Panc1 (cell line): ENCODE measurements at regions not wholly inside any gene's neighbourhood (a gene's known extent, or its start where the extent isn't known, plus 50 kb on each side); places are given as distances from the start of the nearest gene placed in this dataset.
"Not testable (repeated sequence)": the region's sequence is repeated elsewhere in the genome, so short reads cannot be mapped to it uniquely, and the experiment has no call there.

Source experiments
- ATAC-seq: fragments of 200-7000 bp; cut with Tn5 transposase; 2 replicates; pipeline ENCODE4 v1.9.1; 2020; ENCODE audit warnings: mild to moderate bottlenecking, moderate library complexity
- BruUV-seq: library from RNA; stranded (reverse); fragments of 400-500 nt; replicated peaks from 2 replicates; lab custom pipeline; 2021; lab: Mats Ljungman, UMichigan
- CTCF ChIA-PET: fragments of 300-600 bp; sonication (Branson Sonifier 250); formaldehyde crosslinking; loops from one replicate; lab custom pipeline; 2022; ENCODE audit warnings: antibody characterized with exemption; lab: Charles Lee
- POLR2A ChIA-PET: fragments of 300-600 bp; sonication (Branson Sonifier 250); formaldehyde crosslinking; loops from one replicate; lab custom pipeline; 2022; ENCODE audit warnings: antibody characterized with exemption; lab: Charles Lee
- DNase-seq: peaks from one replicate; pipeline ENCODE4 v3.0.0-alpha.2; 2010; ENCODE audit warnings: low read depth, low spot score
- H3K27ac ChIP-seq: 2 replicates; pipeline ENCODE4 v1.5.1; 2011; ENCODE audit warnings: mild to moderate bottlenecking, low read length, inconsistent platforms
- H3K27me3 ChIP-seq: fragments of 200-500 bp; sonication (Bioruptor generic); 2 replicates; pipeline ENCODE4 v1.6.0; 2014; ENCODE audit warnings: low read length, inconsistent platforms; ENCODE audit not compliant: control insufficient read depth, insufficient read depth
- H3K36me3 ChIP-seq: fragments of 200-500 bp; sonication (Bioruptor generic); 2 replicates; pipeline ENCODE4 v1.5.1; 2014; ENCODE audit warnings: inconsistent platforms, mild to moderate bottlenecking, low read length, moderate library complexity; ENCODE audit not compliant: control insufficient read depth, insufficient read depth
- H3K4me1 ChIP-seq: 2 replicates; pipeline ENCODE4 v1.5.1; 2011; ENCODE audit warnings: inconsistent platforms, mild to moderate bottlenecking, low read length, moderate library complexity; ENCODE audit not compliant: control insufficient read depth, insufficient read depth
- H3K4me3 ChIP-seq, 2 experiments: 2 replicates each; pipeline ENCODE4 v1.5.1; 2011 to 2012; ENCODE audit warnings: low read depth in 2 of 2, low read length in 2 of 2, mild to moderate bottlenecking in 2 of 2, inconsistent platforms in 1 of 2, moderate library complexity in 1 of 2
- H3K9me3 ChIP-seq: fragments of 200-500 bp; sonication (Bioruptor generic); 2 replicates; pipeline ENCODE4 v1.5.1; 2014; ENCODE audit warnings: low read depth, mild to moderate bottlenecking, inconsistent platforms, low read length, moderate library complexity; ENCODE audit not compliant: control insufficient read depth, insufficient read depth
- POLR2AphosphoS5 ChIP-seq: IDR thresholded peaks from 2 replicates; pipeline ENCODE4 v1.6.1; 2012; ENCODE audit warnings: mild to moderate bottlenecking, low read depth, low read length, moderate library complexity
- REST ChIP-seq, 2 experiments: IDR thresholded peaks; 2 replicates each; pipeline ENCODE4 v1.6.1; 2011 to 2012; ENCODE audit warnings: low read depth in 2 of 2, control low read depth in 1 of 2, low read length in 1 of 2, mild to moderate bottlenecking in 1 of 2, moderate library complexity in 1 of 2; ENCODE audit not compliant: insufficient read depth in 1 of 2
- SIN3A ChIP-seq: IDR thresholded peaks from 2 replicates; pipeline ENCODE4 v1.6.1; 2012; ENCODE audit warnings: low read depth, mild to moderate bottlenecking, low read length, moderate library complexity, borderline replicate concordance; ENCODE audit not compliant: insufficient read depth
- TCF7L2 ChIP-seq: IDR thresholded peaks from 2 replicates; pipeline ENCODE4 v1.6.1; 2011; ENCODE audit warnings: mild to moderate bottlenecking, low read depth, low read length, inconsistent platforms
- in situ Hi-C: cut with HindIII; loops from 2 replicates; pipeline ENCODE4 v1.10.0; 2016; ENCODE audit warnings: low sequenced_read_pairs, low pct_unique_long_range_greater_than_20kb
- intact Hi-C: fragments of 100-400 bp; cut with micrococcal nuclease; formaldehyde crosslinking; loops from one replicate; pipeline ENCODE4 v1.10.0; 2022; ENCODE audit not compliant: unreplicated experiment
- TF ChIP-seq, protein P1 (sequence below): fragments of 450-650 bp; IDR thresholded peaks from 2 replicates; pipeline ENCODE4 v1.5.1; 2017; ENCODE audit warnings: mild to moderate bottlenecking

- ATAC-seq, H3K27me3 ChIP-seq, POLR2A ChIA-PET, H3K36me3 ChIP-seq, H3K4me1 ChIP-seq, DNase-seq, H3K9me3 ChIP-seq, intact Hi-C loops, H3K4me3 ChIP-seq, BruUV-seq, H3K27ac ChIP-seq, CTCF ChIA-PET, in situ Hi-C loops: not testable (repeated sequence)
These were observed 70.9 kb upstream of the ZNF469 start for GRCh38 chr16:88311860-88312259.

- TF ChIP-seq REST (IDR thresholded peaks at IDR 0.05; ENCODE audit: insufficient read depth in 1 of 2, low read depth in 2 of 2, low read length in 1 of 2) = no peak
- no peak for TF ChIP-seq SIN3A
- no peak for TF ChIP-seq POLR2AphosphoS5
- TF ChIP-seq, protein P1, sequence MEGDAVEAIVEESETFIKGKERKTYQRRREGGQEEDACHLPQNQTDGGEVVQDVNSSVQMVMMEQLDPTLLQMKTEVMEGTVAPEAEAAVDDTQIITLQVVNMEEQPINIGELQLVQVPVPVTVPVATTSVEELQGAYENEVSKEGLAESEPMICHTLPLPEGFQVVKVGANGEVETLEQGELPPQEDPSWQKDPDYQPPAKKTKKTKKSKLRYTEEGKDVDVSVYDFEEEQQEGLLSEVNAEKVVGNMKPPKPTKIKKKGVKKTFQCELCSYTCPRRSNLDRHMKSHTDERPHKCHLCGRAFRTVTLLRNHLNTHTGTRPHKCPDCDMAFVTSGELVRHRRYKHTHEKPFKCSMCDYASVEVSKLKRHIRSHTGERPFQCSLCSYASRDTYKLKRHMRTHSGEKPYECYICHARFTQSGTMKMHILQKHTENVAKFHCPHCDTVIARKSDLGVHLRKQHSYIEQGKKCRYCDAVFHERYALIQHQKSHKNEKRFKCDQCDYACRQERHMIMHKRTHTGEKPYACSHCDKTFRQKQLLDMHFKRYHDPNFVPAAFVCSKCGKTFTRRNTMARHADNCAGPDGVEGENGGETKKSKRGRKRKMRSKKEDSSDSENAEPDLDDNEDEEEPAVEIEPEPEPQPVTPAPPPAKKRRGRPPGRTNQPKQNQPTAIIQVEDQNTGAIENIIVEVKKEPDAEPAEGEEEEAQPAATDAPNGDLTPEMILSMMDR = no peak
- no peak for TF ChIP-seq TCF7L2
- Histone ChIP-seq H3K27ac (no peak overlapping the region), H3K27me3 (no peaks in the 10 kb centered on the region), H3K36me3 (no peaks in the 10 kb centered on the region), H3K4me1 (no peaks in the 10 kb centered on the region), H3K9me3 (no peaks in the 10 kb centered on the region), H3K4me3 (no peak overlapping the region)
- BruUV-seq = no TSS peak
- DNase-seq (no peak), ATAC-seq (no peak)
- ChIA-PET CTCF (no interaction called here), POLR2A (no interaction called here)
- in situ Hi-C loops (no loop called here), intact Hi-C loops (no loop called here)
These were observed 70.0 kb upstream of the ZNF469 start for GRCh38 chr16:88312732-88313131.

DNA sequence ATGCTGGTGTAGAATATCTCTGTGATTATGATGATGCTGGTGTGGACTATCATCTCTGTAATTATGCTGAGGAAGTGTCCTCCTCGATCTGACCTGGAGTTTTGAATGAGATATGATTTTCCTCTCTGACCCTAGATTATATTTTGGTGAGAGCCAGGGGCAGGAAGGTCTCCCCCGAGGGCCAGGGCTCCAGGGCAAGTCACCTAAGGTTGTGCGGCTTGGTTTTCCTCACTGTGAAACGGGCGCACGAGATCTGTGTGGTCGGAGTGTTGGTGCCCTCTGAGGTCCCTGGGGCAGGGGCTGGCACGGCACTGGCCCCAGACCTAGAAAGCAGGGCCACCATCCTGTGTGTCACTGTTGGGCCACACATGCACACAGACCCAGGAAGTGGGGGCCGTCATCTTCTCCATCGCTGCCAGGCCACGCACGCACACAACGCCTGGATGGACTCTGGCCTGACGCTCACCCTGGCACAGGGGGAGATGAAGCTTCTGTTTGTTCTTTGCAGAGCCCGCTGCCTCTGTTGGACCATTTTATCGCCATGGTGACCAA lies 67.7 kb upstream of the ZNF469 start:
- H3K27ac ChIP-seq = no peak overlapping the region
- ATAC-seq = no peak
- BruUV-seq = no TSS peak
- no peaks in the 10 kb centered on the region for H3K9me3 ChIP-seq
- intact Hi-C loops = no loop called here
- H3K27me3 ChIP-seq = no peaks in the 10 kb centered on the region
- no peak overlapping the region for H3K4me3 ChIP-seq
- in situ Hi-C loops = no loop called here
- ChIA-PET CTCF (no interaction called here), POLR2A (no interaction called here)
- TF ChIP-seq SIN3A (no peak), POLR2AphosphoS5 (no peak), TCF7L2 (no peak), REST (IDR thresholded peaks at IDR 0.05; ENCODE audit: insufficient read depth in 1 of 2, low read depth in 2 of 2, low read length in 1 of 2) (no peak)
- TF ChIP-seq, protein P1 = no peak
- no peaks in the 10 kb centered on the region for H3K4me1 ChIP-seq
- DNase-seq = no peak
- no peaks in the 10 kb centered on the region for H3K36me3 ChIP-seq
